GM18498 (cell line): ENCODE measurements at regions not wholly inside any gene's neighbourhood (a gene's known extent, or its start where the extent isn't known, plus 50 kb on each side); places are given as distances from the start of the nearest gene placed in this dataset.
"Not testable (repeated sequence)": the region's sequence is repeated elsewhere in the genome, so short reads cannot be mapped to it uniquely, and the experiment has no call there.

Experiments used
- ATAC-seq: cut with Tn5 transposase; IDR thresholded peaks from one replicate; pipeline ENCODE4 v1.9.1; 2021; ENCODE audit warnings: mild to moderate bottlenecking, moderate library complexity; ENCODE audit not compliant: unreplicated experiment

DNA sequence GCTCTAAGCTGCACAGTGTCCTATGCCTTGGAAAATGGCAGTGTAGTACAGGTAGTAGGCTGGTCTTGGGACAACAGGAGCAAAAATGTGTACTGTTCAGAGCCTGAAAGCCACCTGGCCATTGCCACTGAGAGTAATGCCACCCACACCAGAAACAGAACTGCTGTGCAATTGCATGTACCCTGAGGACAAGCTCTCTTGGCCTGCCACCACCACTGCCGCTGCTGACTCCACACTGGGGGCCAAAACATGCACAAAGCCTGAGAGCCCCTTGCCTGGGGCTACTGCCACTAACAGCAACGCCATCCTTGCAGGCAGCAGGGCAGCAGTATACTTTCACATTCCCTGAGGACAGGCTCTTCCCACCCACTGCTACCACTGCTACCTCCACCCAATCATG, 251.9 kb upstream of the CDH12 start:
- ATAC-seq: no peak

DNA sequence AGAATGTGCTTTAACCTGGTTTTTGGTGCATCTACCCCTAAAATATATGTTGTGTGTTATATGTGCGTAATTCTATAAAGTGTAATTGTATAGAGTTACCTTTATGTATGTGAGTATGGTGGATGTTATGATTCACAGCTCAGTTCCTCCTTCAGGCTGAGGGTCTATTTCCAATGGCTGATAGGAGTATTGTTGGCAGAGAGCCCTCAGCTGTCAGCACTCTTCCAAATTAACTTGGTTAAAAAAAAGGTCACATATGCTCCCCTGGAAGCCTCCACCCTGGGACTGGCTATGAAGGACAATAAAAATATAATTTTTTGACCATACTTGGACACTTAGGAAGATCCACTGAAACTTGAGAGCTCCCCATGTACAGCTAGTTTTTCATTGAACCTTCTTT, 250.4 kb upstream of the CDH12 start:
- ATAC-seq: no peak

DNA sequence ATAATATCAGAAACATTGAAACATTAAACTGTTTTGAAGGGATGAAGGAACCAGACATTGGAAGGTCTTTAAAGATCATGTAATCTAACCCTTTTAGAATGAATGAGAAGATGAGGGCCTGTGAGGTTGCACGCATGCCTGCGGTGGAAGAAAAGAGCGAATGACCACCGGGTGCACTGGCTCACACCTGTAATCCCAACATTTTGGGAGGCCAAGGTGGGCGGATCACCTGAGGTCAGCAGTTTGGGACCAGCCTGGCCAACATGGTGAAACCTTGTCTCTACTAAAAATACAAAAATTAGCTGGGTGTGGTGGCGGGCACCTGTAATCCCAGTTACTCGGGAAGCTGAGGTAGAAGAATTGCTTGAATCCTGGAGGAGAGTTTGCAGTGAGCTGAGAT, 242.3 kb upstream of the CDH12 start:
- not testable (repeated sequence) for ATAC-seq

- ATAC-seq: no peak
Observed at GRCh38 chr5:23089286-23089685, 236.1 kb upstream of the CDH12 start.

DNA sequence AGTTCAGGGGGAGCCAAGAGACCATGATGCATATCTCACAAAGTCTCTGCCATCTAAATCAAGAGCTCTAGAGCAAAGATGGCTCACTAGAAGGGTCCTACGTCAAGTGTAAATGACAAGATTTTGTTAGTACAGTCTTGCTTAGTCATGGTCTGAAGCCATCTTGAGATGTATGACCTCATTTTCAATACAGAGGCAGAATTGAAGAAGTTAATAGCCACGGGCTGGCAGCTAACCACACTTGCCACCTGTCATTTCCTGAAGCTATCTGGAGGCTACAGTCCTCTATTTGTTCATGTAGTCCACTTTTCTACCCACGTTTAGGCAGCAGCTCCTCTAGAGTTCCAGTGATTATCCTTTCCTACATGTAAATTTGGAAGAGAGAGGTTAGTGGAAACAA, 231.7 kb upstream of the CDH12 start:
- no peak for ATAC-seq

GRCh38 chr5:23072179-23072578, 219.0 kb upstream of the CDH12 start:
- ATAC-seq: no peak

DNA sequence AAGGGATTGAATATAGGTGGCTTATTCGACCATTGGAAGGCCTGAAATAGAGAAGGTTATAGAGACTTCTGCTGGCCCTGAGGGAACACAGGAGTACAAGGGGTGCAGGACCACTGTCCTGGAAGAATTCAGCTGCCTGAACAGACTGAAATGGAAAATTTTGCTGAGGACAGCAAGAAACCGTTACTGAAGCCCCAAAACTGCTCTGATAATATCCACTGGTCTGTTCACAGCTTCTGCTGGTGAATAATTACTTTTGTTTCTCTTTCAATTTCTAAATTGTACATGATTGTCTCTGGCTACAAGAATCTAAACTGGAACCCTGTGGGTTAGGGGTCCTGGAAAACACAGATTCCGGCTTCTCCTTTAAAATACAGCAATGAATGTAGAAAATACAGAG, 218.5 kb upstream of the CDH12 start:
- no peak for ATAC-seq

GRCh38 chr5:23064710-23065109, 211.6 kb upstream of the CDH12 start:
- no peak for ATAC-seq

DNA sequence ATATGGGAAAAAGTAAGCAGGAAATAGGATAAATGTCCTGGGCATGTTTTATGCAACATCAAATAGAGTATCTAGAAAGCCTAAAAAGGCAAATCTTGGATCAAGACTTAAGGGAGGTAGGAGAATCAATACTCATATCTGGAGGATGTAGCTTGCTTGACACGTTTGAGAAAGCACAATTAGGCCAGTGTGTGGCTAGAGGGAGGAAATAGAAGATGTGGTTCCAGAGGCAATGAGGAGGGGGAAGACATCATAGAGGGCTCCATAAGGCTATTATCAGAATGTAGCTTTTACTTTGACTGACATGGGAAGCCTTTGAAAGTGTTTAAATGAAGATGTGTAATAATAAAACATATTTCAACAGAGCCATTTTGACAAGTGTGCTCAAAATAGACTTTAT, 200.7 kb upstream of the CDH12 start:
- no peak for ATAC-seq

DNA sequence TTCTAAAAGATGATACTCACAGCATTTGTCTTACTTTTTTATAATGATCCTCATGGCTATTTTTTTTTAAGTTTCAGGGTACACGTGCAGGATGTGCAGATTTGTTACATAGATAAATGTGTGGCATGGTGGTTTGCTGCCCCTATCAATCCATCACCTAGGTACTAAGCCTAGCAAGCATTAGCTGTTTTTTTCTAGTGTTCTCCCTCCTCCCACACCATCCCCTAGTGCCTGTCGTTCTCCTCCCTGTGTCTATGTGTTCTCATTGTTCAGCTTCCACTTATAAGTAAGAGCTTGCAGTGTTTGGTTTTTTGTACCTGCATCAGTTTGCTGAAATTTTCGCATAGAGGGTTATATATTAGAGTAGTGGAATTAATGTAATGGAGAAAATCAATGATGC, 189.1 kb upstream of the CDH12 start:
- ATAC-seq: no peak

DNA sequence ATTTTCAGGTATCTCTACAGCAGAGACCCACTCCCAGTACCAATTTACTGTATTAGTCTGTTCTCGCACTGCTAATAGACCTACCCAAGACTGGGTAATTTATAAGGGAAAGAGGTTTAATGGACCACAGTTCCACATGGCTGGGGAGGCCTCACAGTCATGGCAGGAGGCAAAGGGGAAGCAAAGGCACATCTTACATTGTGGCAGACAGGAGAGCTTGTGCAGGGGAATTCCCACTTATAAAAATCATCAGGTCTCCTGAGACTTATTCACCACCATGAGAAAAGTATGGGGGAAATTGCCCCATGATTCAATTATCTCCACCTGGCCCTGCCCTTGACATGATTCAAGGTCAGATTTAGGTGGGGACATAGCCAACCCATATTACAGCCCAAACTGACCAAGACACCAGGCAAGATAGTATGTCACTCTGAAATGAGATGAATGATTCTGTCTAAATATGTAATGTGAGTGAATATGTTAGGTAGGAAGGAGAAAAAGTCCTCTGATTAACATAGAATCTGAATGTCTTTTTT, 182.5 kb upstream of the CDH12 start:
- no peak for ATAC-seq

- ATAC-seq: no peak
Observed at GRCh38 chr5:23033864-23034263, 180.7 kb upstream of the CDH12 start.

- no peak for ATAC-seq
Observed at GRCh38 chr5:23029290-23029689, 176.1 kb upstream of the CDH12 start.

GRCh38 chr5:23028445-23029021, 175.4 kb upstream of the CDH12 start:
- no peak for ATAC-seq

GRCh38 chr5:23027830-23028229, 174.7 kb upstream of the CDH12 start:
- ATAC-seq: no peak

GRCh38 chr5:23027331-23027730, 174.2 kb upstream of the CDH12 start:
- ATAC-seq: no peak

GRCh38 chr5:23026252-23027170, 173.4 kb upstream of the CDH12 start:
- ATAC-seq: no peak

GRCh38 chr5:23025629-23026233, 172.6 kb upstream of the CDH12 start:
- ATAC-seq: no peak

DNA sequence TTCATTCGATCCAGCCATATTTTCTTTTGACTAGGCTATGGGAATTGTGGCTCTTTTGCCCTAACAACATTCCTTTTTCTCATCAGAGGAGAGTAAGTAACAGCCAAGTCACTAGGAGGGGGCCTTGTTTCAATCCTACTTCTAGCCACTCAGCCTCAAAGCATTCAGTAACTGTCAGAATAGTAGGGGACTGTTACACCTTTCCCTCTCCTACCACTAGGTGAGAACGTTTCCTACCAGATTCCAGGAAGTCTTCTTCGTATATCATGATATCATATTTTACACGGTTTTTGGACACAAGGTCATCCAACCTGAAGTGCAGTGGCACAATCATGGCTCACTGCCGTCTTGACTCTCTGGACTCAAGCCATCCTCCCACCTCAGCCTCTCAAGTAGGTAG, 171.3 kb upstream of the CDH12 start:
- no peak for ATAC-seq

DNA sequence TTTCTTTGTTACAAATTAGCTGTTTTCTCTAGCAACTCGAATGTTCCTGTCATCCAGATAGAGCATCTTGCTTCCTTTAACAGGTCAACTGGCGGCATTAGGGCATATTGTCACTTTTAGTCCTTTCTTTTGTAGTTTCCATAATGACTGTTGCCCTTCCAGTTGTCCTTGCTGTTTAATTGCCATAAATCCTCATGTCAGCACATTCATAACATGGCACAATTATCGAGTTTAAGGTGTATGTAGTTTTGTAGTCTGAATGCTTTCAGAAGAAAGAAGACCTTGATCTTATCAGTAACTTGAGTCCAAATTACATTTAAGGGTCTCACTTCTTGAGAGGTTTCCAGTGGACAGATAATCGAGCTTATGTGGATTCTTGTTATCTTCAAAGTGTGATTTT, 161.7 kb upstream of the CDH12 start:
- no peak for ATAC-seq

GRCh38 chr5:23014266-23014665, 161.1 kb upstream of the CDH12 start:
- no peak for ATAC-seq
